Endothelial cell of umbilical vein (primary cell): ENCODE measurements at regions not wholly inside any gene's neighbourhood (a gene's known extent, or its start where the extent isn't known, plus 50 kb on each side); places are given as distances from the start of the nearest gene placed in this dataset.
"Not testable (repeated sequence)": the region's sequence is repeated elsewhere in the genome, so short reads cannot be mapped to it uniquely, and the experiment has no call there.

Source experiments
- BruUV-seq: library from RNA; stranded (reverse); fragments of 400-500 nt; replicated peaks from 2 replicates; lab custom pipeline; 2021; lab: Mats Ljungman, UMichigan
- CTCF ChIA-PET: fragments of 300-600, 350-600 bp; sonication (Branson Sonifier 250); formaldehyde crosslinking; loops from one replicate; lab custom pipeline; 2021; ENCODE audit warnings: antibody characterized with exemption, inconsistent platforms; lab: Charles Lee
- POLR2A ChIA-PET: fragments of 300-600, 350-600 bp; sonication (Branson Sonifier 250); formaldehyde crosslinking; loops from one replicate; lab custom pipeline; 2021; ENCODE audit warnings: antibody characterized with exemption, inconsistent platforms; lab: Charles Lee
- DNase-seq: peaks from one replicate; pipeline ENCODE4 v3.0.0-alpha.2; 2011; ENCODE audit warnings: low read depth, low spot score
- FAIRE-seq: peaks from 2 replicates; lab custom pipeline; 2011; peaks lifted over from hg19 to GRCh38; lab: Jason Lieb, UNC
- H2AFZ ChIP-seq: 2 replicates; pipeline ENCODE4 v1.6.0; 2012; ENCODE audit warnings: low read depth, low read length, control low read depth, inconsistent platforms
- H3K27ac ChIP-seq: 2 replicates; pipeline ENCODE4 v1.5.1; 2011; ENCODE audit warnings: low read depth, mild to moderate bottlenecking, control low read depth, low read length, moderate library complexity; ENCODE audit not compliant: insufficient read depth
- H3K27me3 ChIP-seq, 2 experiments: 2 replicates each; pipeline versions ENCODE4 v1.6.0 to v1.6.1; 2011; ENCODE audit warnings: low read length in 2 of 2, mixed read lengths in 1 of 2; ENCODE audit not compliant: control insufficient read depth in 2 of 2, insufficient read depth in 2 of 2
- H3K36me3 ChIP-seq, 2 experiments: 2 replicates in 1 of 2; 3 replicates in 1 of 2; pipeline ENCODE4 v1.5.1; 2011; ENCODE audit warnings: low read length in 2 of 2, mild to moderate bottlenecking in 1 of 2, moderate library complexity in 1 of 2; ENCODE audit not compliant: control insufficient read depth in 2 of 2, insufficient read depth in 2 of 2; ENCODE audit errors: extremely low read depth in 1 of 2
- H3K4me1 ChIP-seq: 3 replicates; pipeline ENCODE4 v1.5.1; 2011; ENCODE audit warnings: mild to moderate bottlenecking, low read length; ENCODE audit not compliant: control insufficient read depth, insufficient read depth; ENCODE audit errors: extremely low read depth
- H3K4me2 ChIP-seq: 2 replicates; pipeline ENCODE4 v1.6.1; 2011; ENCODE audit warnings: low read length, control low read depth, mixed read lengths; ENCODE audit not compliant: insufficient read depth
- H3K4me3 ChIP-seq, 3 experiments: fragments of 200-600 bp in 1 of 3; sonication (generic), shearing (Covaris generic) in 1 of 3; replicated peaks in 1 of 3; 2 replicates each; pipeline ENCODE4 v1.5.1; 2011 to 2016; ENCODE audit warnings: control low read depth in 3 of 3, low read length in 3 of 3, mild to moderate bottlenecking in 2 of 3, inconsistent platforms in 1 of 3, low read depth in 1 of 3, moderate library complexity in 1 of 3; ENCODE audit not compliant: insufficient read depth in 1 of 3
- H3K79me2 ChIP-seq: 2 replicates; pipeline ENCODE4 v1.6.0; 2012; ENCODE audit warnings: low read length, inconsistent platforms; ENCODE audit not compliant: control insufficient read depth, insufficient read depth
- H3K9ac ChIP-seq: replicated peaks from 2 replicates; pipeline ENCODE3; 2011; ENCODE audit warnings: low read length, control low read depth; ENCODE audit not compliant: insufficient read depth; ENCODE audit errors: extremely low read depth
- H3K9me1 ChIP-seq: replicated peaks from 3 replicates; pipeline ENCODE4 v1.6.0; 2011; ENCODE audit warnings: mild to moderate bottlenecking, low read length; ENCODE audit not compliant: control insufficient read depth, insufficient read depth; ENCODE audit errors: extremely low read depth
- H3K9me3 ChIP-seq: replicated peaks from 2 replicates; pipeline ENCODE4 v1.5.1; 2012; ENCODE audit warnings: low read length, inconsistent platforms; ENCODE audit not compliant: control insufficient read depth, insufficient read depth
- H4K20me1 ChIP-seq: replicated peaks from 2 replicates; pipeline ENCODE3; 2011; ENCODE audit warnings: mild to moderate bottlenecking, low read length; ENCODE audit not compliant: control insufficient read depth, insufficient read depth; ENCODE audit errors: extremely low read depth
- EZH2 ChIP-seq: IDR thresholded peaks from 2 replicates; pipeline ENCODE4 v1.6.1; 2012; ENCODE audit warnings: borderline replicate concordance, low read depth, mild to moderate bottlenecking, moderate library complexity, low read length, inconsistent platforms; ENCODE audit not compliant: severe bottlenecking
- FOS ChIP-seq: IDR thresholded peaks from 2 replicates; pipeline ENCODE4 v1.6.1; 2011; ENCODE audit warnings: mild to moderate bottlenecking, low read length, moderate library complexity, borderline replicate concordance; ENCODE audit not compliant: insufficient read depth
- GATA2 ChIP-seq: IDR thresholded peaks from 2 replicates; pipeline ENCODE4 v1.7.0; 2011; ENCODE audit warnings: low read depth, mild to moderate bottlenecking, moderate library complexity, mixed read lengths, low read length; ENCODE audit not compliant: insufficient read length, insufficient read depth
- POLR2AphosphoS5 ChIP-seq: IDR thresholded peaks from 2 replicates; pipeline ENCODE4 v1.6.1; 2012; ENCODE audit warnings: low read depth, mild to moderate bottlenecking, control low read depth, low read length, moderate library complexity; ENCODE audit not compliant: insufficient read depth
- dilution Hi-C: fragments of 300-500 bp; cut with MboI; formaldehyde crosslinking; loops from one replicate; pipeline ENCODE4 v1.15.0; 2019; ENCODE audit warnings: low sequenced_read_pairs; ENCODE audit not compliant: extremely low pct_ligation_motif_present
- intact Hi-C: fragments of 100-400 bp; cut with micrococcal nuclease; formaldehyde crosslinking; loops from one replicate; pipeline ENCODE4 v1.10.0; 2022
- TF ChIP-seq, protein P1 (sequence below), 2 donors: IDR thresholded peaks; 1 replicate in 1 of 2; 2 replicates in 1 of 2; pipeline ENCODE4 v1.5.1; 2011; ENCODE audit warnings: low read length in 2 of 2, mild to moderate bottlenecking in 2 of 2, moderate library complexity in 2 of 2, control low read depth in 1 of 2, inconsistent platforms in 1 of 2, low read depth in 1 of 2; ENCODE audit not compliant: insufficient read depth in 1 of 2; ENCODE audit errors: extremely low read depth in 1 of 2
- TF ChIP-seq, protein P2 (sequence below): IDR thresholded peaks from 2 replicates; pipeline ENCODE4 v1.6.1; 2011; ENCODE audit not compliant: insufficient read depth, insufficient read length

DNA sequence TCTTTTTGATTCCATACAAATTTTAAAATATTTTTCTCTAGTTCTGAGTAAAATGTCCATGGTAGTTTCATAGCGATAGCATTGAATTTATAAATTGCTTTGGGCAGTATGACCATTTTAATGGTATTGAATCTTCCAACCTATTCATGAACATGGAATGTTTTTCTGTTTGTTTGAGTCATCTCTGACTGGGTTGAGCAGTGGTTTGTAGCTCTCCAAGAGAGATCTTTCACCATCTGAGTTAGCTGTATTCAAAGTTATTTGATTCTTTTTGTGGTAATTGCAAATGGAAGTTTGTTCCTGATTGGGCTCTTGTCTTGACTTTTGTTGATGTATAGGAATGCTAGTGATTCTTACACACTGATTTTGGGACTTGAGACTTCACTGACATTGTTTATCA is 136.3 kb upstream of the HSFY2 start:
- H3K4me1 ChIP-seq, result no peaks in the 10 kb centered on the region
- DNase-seq (no peak), FAIRE-seq (no peak)
- intact Hi-C loops, result no loop called here
- H3K9ac ChIP-seq, result no peak overlapping the region
- no peak overlapping the region for H3K4me3 ChIP-seq
- TF ChIP-seq, protein P1, sequence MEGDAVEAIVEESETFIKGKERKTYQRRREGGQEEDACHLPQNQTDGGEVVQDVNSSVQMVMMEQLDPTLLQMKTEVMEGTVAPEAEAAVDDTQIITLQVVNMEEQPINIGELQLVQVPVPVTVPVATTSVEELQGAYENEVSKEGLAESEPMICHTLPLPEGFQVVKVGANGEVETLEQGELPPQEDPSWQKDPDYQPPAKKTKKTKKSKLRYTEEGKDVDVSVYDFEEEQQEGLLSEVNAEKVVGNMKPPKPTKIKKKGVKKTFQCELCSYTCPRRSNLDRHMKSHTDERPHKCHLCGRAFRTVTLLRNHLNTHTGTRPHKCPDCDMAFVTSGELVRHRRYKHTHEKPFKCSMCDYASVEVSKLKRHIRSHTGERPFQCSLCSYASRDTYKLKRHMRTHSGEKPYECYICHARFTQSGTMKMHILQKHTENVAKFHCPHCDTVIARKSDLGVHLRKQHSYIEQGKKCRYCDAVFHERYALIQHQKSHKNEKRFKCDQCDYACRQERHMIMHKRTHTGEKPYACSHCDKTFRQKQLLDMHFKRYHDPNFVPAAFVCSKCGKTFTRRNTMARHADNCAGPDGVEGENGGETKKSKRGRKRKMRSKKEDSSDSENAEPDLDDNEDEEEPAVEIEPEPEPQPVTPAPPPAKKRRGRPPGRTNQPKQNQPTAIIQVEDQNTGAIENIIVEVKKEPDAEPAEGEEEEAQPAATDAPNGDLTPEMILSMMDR (IDR thresholded peaks at IDR 0.05; ENCODE audit: extremely low read depth in 1 of 2, insufficient read depth in 1 of 2, low read depth in 1 of 2, low read length in 2 of 2), result no peak
- TF ChIP-seq POLR2AphosphoS5 (no peak), EZH2 (no peak), GATA2 (no peak), FOS (no peak)
- TF ChIP-seq, protein P2, sequence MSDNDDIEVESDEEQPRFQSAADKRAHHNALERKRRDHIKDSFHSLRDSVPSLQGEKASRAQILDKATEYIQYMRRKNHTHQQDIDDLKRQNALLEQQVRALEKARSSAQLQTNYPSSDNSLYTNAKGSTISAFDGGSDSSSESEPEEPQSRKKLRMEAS, result no peak
- ChIA-PET CTCF (no interaction called here), POLR2A (no interaction called here)
- no peaks in the 10 kb centered on the region for H3K9me1 ChIP-seq
- no peak overlapping the region for H3K4me2 ChIP-seq
- no peaks in the 10 kb centered on the region for H3K36me3 ChIP-seq
- dilution Hi-C loops, result no loop called here
- no peak overlapping the region for H3K27ac ChIP-seq
- H3K79me2 ChIP-seq, result no peaks in the 10 kb centered on the region
- no peaks in the 10 kb centered on the region for H4K20me1 ChIP-seq
- no peaks in the 10 kb centered on the region for H3K27me3 ChIP-seq
- no peaks in the 10 kb centered on the region for H3K9me3 ChIP-seq
- BruUV-seq, result no TSS peak
- H2AFZ ChIP-seq, result no peak overlapping the region

DNA sequence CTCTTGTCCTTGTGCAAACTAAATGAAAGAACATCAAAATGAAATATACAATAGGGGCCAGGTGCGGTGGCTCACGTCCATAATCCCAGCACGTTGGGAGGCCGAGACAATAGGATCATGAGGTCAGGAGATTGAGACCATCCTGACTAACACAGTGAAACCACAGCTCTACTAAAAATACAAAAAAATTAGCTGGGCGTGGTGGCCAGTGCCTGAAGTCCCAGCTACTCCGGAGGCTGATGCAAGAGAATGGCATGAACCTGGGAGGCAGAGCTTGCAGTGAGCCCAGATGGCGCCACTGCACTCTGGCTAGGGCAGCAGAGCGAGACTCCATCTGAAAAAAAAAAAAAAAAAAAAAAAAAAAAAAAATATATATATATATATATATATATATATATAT is 132.7 kb upstream of the HSFY2 start:
- dilution Hi-C loops, CTCF ChIA-PET, H2AFZ ChIP-seq, H3K4me1 ChIP-seq, BruUV-seq, intact Hi-C loops, H3K9ac ChIP-seq, DNase-seq, H3K79me2 ChIP-seq, H3K36me3 ChIP-seq, H3K27me3 ChIP-seq, H3K4me2 ChIP-seq, POLR2A ChIA-PET, H3K9me1 ChIP-seq, FAIRE-seq, H3K4me3 ChIP-seq, H3K27ac ChIP-seq, H4K20me1 ChIP-seq, H3K9me3 ChIP-seq: not testable (repeated sequence)
